Stimulated activated CD4-positive, alpha-beta T cell treated with anti-CD3 and anti-CD28 coated beads, TNF-alpha, amount 100 ng/mL, for 4 hours (primary cell): ENCODE measurements at regions not wholly inside any gene's neighbourhood (a gene's known extent, or its start where the extent isn't known, plus 50 kb on each side); places are given as distances from the start of the nearest gene placed in this dataset.

Experiments
- DNase-seq, 3 experiments: peaks; one replicate each; pipeline ENCODE4 v3.0.0-alpha.2; 2020; ENCODE audit warnings: low read depth in 3 of 3

DNA sequence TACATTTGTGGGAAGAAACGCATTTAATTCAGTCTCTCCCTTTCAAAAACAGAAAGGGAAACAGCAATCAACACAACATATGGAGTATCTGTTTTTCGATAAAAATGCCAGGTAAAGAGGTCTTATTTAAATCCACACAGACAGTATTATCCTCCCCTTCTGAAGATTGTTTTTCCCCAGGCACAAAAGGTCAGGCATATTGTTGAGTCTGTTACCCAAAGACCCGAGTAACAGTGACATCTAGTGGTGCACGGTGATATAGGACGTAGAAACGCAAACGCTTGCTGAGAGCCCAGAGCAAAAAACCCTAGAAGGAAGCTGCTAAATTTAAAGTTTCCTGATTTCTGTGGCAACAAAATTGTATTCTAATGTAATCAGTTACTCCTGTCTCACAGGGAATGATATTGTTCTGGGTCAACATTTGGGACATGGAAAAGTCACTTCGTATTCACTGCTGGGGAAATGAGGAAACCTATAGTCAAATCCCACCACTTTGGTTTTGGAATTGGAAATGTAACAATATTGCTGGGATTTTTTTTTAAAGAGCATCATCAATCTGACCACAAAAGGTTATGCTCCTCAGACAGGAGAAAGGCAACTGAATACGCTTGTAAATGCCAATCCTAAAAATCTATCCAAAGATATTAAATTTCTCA, 312.7 kb upstream of the CCDC54 start:
- DNase-seq = peak; percentile 9 to 17 (median 16)

DNA sequence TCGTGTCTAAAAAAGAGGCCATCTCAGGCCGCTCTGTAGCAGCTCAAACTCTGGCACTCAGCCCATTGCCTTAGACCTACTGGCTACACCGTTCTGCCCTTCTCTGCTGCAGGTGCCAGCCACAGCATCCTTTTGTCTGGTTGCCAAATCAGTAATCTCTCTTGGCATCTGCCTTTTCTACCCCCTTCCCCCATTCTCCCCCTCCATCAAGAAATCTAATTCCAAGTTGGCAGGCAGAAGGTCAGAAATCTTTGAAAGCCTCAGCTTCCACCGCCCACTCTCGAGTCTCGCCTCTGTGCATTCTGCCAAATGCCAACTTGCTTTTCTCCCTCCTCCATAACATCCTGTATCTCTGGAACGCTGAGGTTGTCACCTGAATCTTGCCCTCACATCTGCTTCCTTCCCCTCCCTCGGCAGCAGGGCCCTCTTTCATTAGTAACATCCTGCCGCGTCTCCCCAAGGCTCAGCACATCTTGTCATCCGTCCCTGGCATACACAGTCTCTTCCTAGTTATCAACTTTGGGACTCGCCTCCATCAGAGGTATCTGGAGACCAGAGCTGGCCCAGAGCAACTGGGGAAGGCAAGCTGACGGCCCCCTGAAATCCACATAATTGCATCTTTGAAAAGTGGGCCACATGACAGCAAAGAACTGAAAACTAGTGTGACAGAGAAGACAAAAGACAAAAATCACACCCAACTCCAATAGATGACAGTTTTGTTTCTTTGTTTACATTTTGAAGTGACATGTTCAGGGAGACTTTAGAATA, 312.0 kb upstream of the CCDC54 start:
- no peak for DNase-seq

DNA sequence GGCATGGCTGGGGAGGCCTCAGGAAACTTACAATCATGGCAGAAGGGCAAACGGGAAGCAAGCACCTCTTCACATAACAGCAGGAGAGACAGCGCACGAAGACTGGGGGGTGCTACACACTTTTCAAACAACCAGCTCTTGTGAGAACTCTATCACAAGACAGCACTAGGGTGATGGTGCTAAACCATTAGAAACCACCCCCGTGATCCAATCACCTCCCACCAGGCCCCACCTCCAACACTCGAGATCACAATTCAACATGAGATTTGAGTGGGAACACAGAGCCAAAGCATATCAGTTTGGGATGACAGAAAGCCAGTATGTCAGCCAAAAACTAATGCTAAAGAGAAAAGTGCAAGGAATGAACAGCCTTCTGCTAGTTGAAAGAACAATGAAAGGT, 309.8 kb upstream of the CCDC54 start:
- no peak for DNase-seq

DNA sequence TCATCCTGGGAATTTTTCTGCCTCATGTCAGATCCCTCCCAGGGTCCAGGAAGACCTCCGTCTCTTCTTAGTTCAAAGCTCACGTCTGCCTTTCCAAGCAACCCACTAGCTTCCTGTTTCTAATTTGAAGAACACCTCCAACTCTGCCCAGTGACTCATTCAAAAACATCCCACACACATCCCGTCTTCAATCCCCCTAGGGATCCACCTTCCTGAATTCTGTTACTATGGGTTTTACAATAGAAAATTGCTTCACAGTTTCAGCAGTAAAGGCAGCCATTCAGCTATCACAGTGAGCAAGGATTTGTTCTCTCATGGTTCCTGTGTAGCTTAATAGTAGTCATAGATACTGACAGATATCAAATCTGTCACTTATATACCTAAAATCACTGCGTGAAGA, 308.3 kb upstream of the CCDC54 start:
- no peak for DNase-seq

DNA sequence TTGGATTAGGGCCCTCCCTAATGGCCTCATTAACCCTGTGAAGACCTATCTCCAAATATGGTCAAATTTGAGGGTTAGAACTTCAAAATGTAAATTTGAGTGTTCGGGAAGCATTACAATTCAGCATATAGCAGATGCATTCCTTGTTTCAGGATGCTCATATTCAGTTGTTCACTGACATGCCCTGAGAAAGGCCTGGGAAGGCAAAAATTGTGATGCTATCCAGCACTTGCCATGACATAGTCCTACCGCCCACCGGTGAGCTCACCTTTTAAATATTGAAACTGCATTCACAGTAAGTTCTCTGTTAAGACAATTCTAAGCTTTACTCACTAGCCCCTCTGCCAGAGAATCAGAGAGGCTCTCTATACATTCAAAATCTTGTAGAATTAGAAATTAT, 300.3 kb upstream of the CCDC54 start:
- no peak for DNase-seq

DNA sequence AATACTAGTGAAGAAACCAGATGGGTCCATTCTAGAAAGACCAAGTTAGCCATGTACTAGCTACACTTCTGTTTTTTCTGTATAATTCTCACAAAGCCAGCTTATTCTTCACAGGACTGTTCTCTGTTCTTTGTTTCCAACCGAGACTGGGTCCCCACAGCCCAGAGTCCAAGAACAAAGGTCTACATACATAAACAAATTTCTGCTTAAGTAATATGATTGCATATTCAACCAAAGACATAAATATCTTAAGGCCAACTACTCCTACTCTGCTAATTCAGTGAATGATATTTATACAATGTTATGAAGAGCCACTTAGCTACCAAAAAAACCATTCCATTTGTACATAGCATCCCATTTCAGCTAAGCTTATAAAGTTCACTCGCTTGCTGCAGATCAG, 299.8 kb upstream of the CCDC54 start:
- no peak for DNase-seq

DNA sequence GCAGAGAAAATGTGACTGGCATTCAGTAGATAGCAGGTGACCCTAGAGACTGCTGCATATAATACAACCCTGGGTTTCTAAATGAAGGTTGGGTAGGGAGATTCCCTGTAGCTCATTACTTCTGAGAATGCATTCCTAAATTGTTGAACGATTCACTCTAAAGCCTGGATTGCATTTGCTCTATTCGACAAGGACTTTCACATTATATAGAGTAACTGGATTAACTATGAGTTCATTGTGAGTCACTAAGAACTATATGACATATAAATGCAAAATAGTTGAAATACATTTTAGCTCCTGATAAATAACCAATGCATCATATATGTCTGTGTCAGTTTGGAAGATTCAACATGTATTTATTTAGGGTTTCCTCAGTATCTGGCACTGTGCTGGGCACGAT, 294.7 kb upstream of the CCDC54 start:
- no peak for DNase-seq

DNA sequence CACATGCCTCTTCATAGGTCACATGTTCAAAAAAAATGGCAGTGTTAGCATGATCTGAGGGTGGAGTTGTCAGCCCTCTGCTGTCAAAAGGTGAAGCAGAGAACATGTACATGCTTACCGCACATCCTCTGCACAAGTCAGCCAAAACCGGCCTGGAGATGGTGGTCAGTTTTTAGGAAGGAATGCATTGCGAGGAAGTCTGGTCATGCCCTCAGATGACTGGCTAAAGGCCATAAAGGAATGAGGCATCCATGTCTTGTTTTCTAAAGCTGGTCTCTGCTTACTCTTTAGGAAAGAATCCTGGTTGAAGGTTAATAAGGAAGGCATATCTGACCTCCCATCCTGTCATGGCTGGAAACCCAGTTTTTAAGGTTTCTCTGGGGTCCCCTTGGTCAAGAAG, 292.0 kb upstream of the CCDC54 start:
- no peak for DNase-seq

DNA sequence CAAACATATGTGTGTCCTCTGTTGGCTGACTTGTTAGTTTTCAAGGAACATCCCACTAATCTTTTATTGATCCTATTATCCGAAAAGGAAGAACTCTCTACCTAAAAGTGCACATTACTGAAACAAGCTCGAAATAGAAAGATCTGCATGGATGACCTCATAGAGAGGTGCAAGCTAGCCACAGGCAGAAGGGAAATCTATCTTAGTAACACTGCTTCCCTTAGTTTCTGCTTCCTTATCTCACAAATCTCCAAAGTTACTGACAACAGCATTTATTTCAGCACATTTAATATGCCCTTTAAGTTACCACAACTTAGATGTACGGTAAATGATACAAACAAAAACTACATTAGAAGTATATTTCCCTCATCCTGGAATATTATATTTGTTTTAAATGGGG, 285.1 kb upstream of the CCDC54 start:
- DNase-seq = no peak

DNA sequence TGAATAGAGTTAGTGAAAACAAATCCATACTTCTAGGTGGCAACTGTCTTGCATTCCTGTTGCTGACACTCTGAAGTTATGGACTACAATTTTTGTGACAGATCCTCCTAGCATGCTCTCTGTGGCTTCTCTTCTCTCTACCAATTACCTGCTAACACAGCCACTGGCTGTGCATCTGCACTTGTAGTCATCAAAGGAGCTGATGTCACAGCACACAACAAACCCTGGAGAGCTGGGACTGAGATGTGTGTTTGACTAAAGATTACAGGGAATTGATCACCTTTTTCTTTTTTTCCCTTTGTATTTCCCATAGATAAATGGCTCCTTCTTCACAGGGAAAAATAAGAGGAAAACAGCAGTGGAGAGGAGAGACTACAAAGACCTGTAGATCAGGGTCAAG, 278.4 kb upstream of the CCDC54 start:
- no peak for DNase-seq

DNA sequence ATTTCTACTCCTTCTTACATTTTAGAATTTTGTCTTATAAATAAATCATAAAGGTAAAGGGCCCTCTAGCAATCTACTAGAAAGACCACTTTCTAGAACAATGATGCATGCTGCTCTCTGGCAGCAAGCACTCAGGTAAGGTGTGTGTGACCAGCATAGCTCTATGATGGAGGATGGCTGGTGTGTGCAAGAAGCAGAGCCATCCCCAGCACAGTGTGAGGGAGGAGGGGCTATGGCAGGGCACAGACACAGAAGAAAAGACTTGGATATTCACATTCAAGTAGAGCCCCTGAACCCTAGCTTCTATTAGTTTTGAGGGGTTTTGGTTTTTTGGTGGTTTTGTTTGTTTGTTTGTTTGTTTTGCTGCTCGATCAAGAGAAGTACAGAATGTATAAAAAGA, 277.1 kb upstream of the CCDC54 start:
- DNase-seq = no peak

DNA sequence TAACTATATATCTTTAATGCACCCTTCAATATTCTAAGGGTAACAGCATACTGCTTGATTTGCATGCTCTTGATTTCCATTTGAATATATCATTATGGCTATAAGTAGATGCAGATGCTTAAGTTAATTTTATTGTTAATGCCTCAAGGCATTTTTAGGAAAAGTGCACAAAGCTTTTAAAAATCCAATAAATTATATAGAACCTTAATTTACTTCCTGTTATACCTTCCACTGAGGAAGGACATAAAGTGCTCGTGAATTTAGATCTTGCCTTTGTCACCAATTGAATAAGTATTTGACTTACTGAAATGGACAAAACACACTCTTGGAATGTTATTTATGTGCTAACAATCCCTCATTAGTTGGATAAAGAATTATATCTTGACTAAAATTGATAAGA, 276.7 kb upstream of the CCDC54 start:
- no peak for DNase-seq

DNA sequence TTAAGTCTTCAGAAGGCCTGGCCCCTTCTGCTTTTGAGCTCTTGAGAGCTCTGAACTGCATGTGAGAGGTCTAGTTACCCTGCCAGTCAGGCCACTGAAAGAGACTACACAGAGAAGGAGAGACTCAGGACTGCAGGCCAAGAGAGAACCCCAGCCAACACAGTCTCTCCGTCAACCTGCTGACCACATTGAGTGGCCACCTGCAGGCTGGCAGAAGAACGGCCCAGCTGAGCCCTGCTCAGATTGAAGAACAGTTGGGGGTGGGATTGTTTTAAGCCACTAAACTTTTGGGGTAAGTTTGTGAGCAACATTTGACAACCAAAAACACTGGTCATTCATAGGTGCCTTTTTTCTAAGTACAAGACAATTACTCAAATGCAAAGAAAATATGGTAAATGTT, 273.5 kb upstream of the CCDC54 start:
- DNase-seq = no peak

DNA sequence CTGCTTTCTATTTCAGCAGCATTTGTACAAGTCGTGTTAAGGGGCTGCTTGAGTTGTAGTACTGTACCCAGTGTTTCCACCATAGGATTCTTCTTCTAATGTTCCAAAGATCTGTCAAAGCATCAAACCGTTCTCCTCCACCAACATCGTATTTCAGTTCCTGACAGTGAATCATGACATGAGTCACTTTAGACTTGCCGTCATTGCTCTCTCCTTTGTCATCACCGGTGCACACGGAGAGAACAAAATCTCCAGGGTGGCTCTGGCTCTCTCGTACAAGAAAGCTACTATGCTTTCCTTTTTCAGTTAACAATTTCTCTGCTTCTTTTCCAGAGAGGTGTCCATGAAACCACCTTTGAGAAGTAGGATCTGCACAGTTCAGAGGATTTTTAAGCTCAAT, 270.9 kb upstream of the CCDC54 start:
- no peak for DNase-seq

DNA sequence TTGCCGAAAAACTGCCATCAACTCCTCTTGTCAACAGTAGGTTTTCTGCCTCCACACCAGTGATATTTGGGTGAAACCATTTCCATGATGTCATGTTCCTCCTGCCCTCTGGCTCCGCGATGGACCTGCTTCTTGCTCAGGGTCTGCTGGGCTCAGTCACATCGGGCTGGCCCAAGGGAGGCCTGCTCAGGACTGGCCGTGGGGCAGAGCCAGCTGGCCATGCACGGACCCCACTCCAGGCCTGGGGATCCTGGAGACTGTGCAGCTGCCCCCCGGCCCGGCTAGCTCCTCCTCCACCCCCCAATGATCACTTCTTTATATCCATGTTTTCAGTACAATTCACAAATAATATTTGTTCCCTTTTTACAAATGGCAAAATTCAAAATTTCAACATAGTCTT, 270.3 kb upstream of the CCDC54 start:
- no peak for DNase-seq

DNA sequence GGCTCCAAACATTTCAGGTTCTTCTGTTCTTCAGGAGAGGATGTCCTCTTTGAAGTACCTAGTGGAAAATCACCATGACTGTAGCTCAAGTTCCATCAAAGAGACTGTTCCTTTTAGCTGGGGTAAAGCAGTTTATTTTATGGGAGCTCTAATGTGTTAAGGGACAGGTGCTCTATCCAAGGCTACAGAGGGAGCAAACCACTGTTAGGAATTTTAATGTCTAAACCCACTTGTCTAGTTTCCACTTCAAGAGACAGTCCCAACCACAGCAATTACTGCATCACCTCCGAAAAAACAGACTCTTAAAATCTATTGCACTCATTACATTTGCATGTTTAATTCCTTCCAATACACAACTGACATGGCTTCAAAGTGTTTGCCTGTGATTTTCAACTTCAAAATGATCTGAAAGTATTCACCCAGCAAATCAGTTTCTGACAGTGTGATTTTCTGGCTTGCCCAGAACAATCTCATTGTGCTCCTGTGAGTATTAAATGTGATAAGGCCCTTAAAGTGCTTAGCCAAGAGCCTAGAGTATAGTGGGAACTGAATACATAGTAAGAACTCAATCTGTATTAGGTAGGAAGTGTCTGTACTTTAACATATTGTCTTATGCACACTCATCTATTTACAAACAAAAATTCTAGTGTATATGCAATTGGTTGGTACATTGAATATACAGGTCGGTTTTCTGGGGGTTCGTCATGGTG, 266.5 kb upstream of the CCDC54 start:
- no peak for DNase-seq

DNA sequence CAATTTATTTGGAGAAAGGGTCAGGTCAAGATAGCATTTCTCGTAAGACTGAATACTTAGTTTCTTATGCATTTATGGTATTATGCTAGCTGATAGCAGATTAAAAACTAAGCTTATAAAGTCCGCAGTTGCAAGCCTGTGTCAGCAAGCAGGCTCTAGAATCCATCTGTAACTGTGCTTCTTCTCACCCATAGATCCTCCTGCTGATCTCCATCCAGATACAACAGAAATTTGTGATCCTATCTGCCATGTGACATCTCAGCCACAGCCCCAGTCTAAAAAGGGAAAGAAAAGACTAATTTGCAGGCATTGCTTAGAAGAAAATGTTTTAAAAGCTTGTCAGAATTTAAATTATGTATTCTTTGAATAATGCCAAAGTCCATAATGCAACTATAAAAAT, 265.4 kb upstream of the CCDC54 start:
- no peak for DNase-seq

DNA sequence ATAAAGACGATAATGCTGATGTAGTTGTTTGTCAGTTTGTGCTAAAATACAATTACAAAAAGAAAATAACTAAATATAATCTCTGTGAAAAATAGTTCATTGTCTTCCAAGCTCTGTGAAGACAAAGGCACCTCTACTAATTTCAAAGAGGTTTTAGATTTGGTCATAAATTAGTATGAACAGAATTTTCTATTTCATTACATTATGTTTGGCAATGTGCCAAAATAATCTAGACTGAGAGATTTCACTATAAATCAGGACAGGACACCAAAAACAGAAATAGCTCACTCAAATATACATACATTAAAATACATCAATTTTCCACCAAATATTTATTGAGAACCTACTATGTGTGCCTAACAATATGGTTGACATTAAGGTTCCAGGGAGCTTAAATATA, 264.9 kb upstream of the CCDC54 start:
- DNase-seq = no peak

DNA sequence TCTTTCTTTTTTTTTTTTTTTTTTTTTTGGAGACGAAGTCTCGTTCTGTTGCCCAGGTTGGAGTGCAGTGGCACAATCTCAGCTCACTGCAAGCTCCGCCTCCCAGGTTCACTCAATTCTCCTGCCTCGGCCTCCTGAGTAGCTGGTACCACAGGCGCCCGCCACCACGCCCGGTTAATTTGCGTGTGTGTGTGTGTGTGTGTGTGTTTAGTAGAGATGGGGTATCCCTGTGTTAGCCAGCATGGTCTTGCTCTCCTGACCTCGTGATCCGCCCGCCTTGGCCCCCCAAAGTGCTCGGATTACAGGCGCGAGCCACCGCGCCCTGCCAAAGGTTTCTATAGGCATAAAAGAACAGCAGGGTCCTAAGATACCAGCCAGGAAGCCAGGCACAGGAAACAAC, 261.0 kb upstream of the CCDC54 start:
- DNase-seq = no peak

DNA sequence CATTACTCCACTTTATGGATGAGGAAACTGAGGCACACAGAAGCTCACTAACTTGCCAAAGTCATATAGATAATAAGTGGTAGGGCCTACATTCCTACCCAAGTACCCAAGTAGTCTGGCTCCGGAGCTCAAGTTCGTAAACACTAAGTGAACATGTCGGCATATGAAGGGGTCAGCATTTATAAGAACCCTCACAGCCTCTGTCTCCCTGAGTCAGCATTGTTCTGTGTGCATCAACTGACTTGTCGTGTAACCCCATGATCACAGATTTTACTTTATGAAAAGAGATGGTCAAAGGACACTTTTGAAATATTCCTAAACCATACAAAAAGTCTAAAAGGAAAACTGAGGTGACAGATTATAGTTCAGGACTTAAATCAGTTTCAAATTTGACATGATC, 260.1 kb upstream of the CCDC54 start:
- DNase-seq = no peak

DNA sequence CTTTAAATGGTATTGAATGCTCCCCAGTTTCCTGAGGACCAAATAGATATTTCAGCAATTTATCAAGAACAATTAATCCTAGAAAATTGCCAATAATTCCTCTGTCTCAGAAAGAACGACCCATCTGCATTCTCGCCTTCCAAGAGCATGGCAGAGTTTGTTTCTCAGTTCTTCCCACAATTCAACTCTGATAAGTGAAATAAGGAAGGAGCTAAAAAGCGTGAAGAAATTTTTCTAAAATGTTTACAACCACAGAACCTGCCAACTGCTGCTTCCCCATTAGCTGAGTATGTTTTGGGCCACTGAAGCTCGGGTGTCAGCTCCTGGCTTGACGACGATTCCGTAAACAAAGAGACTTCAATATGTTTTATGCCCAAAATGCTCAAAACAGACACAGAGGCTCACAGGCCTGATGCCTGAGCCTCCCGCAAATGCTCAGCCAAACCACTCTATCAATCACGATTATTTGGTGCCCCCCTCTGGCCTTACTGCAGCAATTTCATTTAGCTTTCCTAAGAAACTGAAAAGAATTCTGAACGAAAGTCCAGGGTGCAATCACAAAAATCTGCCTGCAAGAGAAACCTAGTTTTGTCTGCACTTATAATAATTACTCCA, 259.2 kb upstream of the CCDC54 start:
- DNase-seq = no peak

DNA sequence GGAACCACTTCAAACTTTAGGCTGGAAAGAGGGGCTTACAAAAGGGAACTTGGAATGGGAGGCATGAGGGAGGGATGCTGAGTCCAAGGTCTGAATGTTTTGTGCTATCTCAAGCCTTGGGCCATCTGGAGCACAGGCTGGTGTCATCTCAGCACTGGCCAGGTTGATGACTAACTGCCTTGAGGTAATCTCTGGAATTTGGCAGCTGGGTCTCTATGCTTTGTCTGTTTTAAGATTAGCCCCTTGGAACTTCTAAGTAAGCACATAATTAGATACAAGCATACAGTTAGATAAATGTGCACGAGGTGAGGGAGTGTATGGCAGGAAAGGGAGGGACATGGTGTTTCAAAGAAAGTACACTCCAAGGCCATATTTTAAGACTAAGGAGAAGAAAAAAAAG, 252.4 kb upstream of the CCDC54 start:
- no peak for DNase-seq

DNA sequence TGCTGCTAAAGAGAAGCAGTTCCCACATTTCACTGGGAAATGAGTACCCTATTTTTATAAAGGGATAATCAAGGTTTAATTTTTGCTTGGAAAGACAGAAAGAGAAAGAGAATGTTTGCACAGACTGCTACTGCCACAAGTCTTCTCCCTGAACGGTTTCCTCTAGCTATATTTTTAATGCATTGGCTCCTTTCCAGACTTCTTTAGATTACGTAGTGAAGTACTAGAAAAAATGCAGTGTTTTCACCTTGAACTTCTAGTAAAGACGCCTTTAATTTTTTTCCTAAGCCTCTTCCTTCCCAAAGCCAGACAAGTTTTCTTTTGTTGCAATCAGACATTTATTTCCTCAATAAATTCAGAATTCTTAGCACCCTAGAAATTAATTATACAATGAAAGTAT, 248.3 kb upstream of the CCDC54 start:
- no peak for DNase-seq
